ENCODE measurements at regions not wholly inside any gene's neighbourhood (a gene's known extent, or its start where the extent isn't known, plus 50 kb on each side); places are given as distances from the start of the nearest gene placed in this dataset.

DNA sequence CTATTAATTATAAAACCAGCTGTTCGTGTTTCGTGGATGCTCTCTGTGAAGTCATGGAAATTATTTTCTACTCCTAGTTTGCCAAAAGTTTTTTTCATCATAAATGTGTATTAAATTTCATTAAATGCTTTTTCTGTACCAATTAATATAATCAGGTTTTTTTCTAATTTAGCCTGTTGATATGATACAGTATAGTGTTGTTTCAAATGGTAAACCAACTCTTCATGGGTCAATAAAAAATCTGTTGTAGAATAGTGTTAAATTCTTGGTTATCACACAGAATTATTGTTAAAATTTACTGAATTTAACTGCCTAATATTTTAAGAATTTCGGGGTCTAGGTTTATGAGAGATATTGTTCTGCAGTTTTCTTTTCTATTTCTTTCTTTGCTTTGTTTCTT is 505.9 kb upstream of the MANEA start:
- no peak overlapping the region for H3K4me2 ChIP-seq (ENCODE audit: low read length)
- H3K27ac ChIP-seq (ENCODE audit: low read depth, low read length, poor library complexity, severe bottlenecking): no peak overlapping the region
- H3K9me2 ChIP-seq (ENCODE audit: insufficient read depth, low read length): no peaks in the 10 kb centered on the region
- ChIA-PET POLR2A (no interaction called here), CTCF (ENCODE audit: unreplicated experiment) (no interaction called here)
- H3K9me3 ChIP-seq (ENCODE audit: low read length): no peaks in the 10 kb centered on the region
- BruUV-seq (replicated peaks): no TSS peak
- H3K79me2 ChIP-seq (ENCODE audit: insufficient read depth, low read depth, low read length): no peaks in the 10 kb centered on the region
- H2AFZ ChIP-seq (ENCODE audit: low read length): no peak overlapping the region
- no peaks in the 10 kb centered on the region for H3K4me1 ChIP-seq (ENCODE audit: insufficient read depth, low read length, poor library complexity, severe bottlenecking)
- intact Hi-C loops (cut with micrococcal nuclease; ENCODE audit: unreplicated experiment): no loop called here
- no peak overlapping the region for H3K4me3 ChIP-seq (ENCODE audit: low read depth, low read length, poor library complexity, severe bottlenecking)
- no peaks in the 10 kb centered on the region for H3K36me3 ChIP-seq (ENCODE audit: insufficient read depth, low read length)
- H4K20me1 ChIP-seq (ENCODE audit: insufficient read depth, low read length): no peaks in the 10 kb centered on the region
- no peak for DNase-seq (ENCODE audit: low spot score)
- TF ChIP-seq, protein P1, sequence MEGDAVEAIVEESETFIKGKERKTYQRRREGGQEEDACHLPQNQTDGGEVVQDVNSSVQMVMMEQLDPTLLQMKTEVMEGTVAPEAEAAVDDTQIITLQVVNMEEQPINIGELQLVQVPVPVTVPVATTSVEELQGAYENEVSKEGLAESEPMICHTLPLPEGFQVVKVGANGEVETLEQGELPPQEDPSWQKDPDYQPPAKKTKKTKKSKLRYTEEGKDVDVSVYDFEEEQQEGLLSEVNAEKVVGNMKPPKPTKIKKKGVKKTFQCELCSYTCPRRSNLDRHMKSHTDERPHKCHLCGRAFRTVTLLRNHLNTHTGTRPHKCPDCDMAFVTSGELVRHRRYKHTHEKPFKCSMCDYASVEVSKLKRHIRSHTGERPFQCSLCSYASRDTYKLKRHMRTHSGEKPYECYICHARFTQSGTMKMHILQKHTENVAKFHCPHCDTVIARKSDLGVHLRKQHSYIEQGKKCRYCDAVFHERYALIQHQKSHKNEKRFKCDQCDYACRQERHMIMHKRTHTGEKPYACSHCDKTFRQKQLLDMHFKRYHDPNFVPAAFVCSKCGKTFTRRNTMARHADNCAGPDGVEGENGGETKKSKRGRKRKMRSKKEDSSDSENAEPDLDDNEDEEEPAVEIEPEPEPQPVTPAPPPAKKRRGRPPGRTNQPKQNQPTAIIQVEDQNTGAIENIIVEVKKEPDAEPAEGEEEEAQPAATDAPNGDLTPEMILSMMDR (conservative IDR thresholded peaks at IDR 0.05; ENCODE audit: low read length): no peak
- TF ChIP-seq EZH2phosphoT487 (IDR thresholded peaks at IDR 0.05; ENCODE audit: borderline replicate concordance, low read depth, low read length): no peak

DNA sequence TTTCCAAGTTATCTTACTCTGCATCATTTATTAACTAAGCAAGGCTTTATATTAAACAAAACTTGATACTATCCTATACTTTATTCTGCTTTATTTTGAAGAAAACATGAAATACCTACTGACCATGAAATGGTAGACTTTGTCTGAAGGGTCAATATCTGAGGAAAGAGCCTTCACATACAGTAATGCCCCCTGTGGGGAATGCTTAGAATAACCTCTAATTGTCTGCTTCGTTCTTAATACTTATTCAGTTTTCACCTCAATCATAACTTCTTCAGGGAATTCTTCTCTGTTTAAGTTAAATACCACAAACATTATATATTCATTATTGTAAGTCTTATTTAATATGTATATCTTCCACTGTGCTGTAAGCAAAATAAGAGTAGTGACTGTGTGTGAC is 498.9 kb upstream of the MANEA start:
- no peak for DNase-seq (ENCODE audit: low spot score)
- Histone ChIP-seq H3K36me3 (ENCODE audit: insufficient read depth, low read length) (no peaks in the 10 kb centered on the region), H3K79me2 (ENCODE audit: insufficient read depth, low read depth, low read length) (no peaks in the 10 kb centered on the region), H3K9me2 (ENCODE audit: insufficient read depth, low read length) (no peaks in the 10 kb centered on the region), H3K4me1 (ENCODE audit: insufficient read depth, low read length, poor library complexity, severe bottlenecking) (no peaks in the 10 kb centered on the region), H4K20me1 (ENCODE audit: insufficient read depth, low read length) (no peaks in the 10 kb centered on the region), H3K4me2 (ENCODE audit: low read length) (no peak overlapping the region), H3K4me3 (ENCODE audit: low read depth, low read length, poor library complexity, severe bottlenecking) (no peak overlapping the region), H2AFZ (ENCODE audit: low read length) (no peak overlapping the region), H3K9me3 (ENCODE audit: low read length) (no peaks in the 10 kb centered on the region), H3K27ac (ENCODE audit: low read depth, low read length, poor library complexity, severe bottlenecking) (no peak overlapping the region)
- CTCF ChIA-PET (ENCODE audit: unreplicated experiment): no interaction called here
- BruUV-seq (replicated peaks): no TSS peak
- TF ChIP-seq, protein P1 (conservative IDR thresholded peaks at IDR 0.05; ENCODE audit: low read length): no peak; the same call in 1 of the 2 replicates
- TF ChIP-seq EZH2phosphoT487 (IDR thresholded peaks at IDR 0.05; ENCODE audit: borderline replicate concordance, low read depth, low read length): no peak
- intact Hi-C loops (cut with micrococcal nuclease; ENCODE audit: unreplicated experiment): no loop called here
- POLR2A ChIA-PET: no interaction called here

DNA sequence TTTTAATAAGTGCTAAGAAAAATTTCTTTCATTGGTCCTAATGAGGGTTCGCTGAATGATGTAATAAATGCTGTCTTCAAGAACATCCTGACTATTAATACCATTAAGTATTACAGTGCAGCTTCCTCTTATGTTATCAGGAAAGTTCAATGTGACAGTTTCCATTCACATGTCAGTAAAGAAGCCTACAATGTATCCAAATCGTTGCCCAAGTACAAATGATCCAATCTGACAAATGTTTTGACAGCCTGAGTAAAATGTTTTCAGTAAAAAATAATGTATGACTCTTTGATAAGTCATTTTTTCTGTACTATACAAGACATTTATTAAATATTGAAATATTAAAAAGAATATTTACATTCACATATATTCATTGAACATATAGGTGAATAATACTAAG is 496.1 kb upstream of the MANEA start:
- ChIA-PET CTCF (ENCODE audit: unreplicated experiment) (no interaction called here), POLR2A (no interaction called here)
- no peaks in the 10 kb centered on the region for H3K9me2 ChIP-seq (ENCODE audit: insufficient read depth, low read length)
- no peaks in the 10 kb centered on the region for H3K36me3 ChIP-seq (ENCODE audit: insufficient read depth, low read length)
- no peaks in the 10 kb centered on the region for H3K9me3 ChIP-seq (ENCODE audit: low read length)
- no peaks in the 10 kb centered on the region for H3K4me1 ChIP-seq (ENCODE audit: insufficient read depth, low read length, poor library complexity, severe bottlenecking)
- BruUV-seq (replicated peaks): no TSS peak
- TF ChIP-seq, protein P1 (conservative IDR thresholded peaks at IDR 0.05; ENCODE audit: low read length): no peak
- no peak for TF ChIP-seq EZH2phosphoT487 (IDR thresholded peaks at IDR 0.05; ENCODE audit: borderline replicate concordance, low read depth, low read length)
- H3K4me3 ChIP-seq (ENCODE audit: low read depth, low read length, poor library complexity, severe bottlenecking): no peak overlapping the region
- no peaks in the 10 kb centered on the region for H3K79me2 ChIP-seq (ENCODE audit: insufficient read depth, low read depth, low read length)
- no peaks in the 10 kb centered on the region for H4K20me1 ChIP-seq (ENCODE audit: insufficient read depth, low read length)
- DNase-seq (ENCODE audit: low spot score): no peak
- no peak overlapping the region for H3K4me2 ChIP-seq (ENCODE audit: low read length)
- intact Hi-C loops (cut with micrococcal nuclease; ENCODE audit: unreplicated experiment): no loop called here
- no peak overlapping the region for H3K27ac ChIP-seq (ENCODE audit: low read depth, low read length, poor library complexity, severe bottlenecking)
- H2AFZ ChIP-seq (ENCODE audit: low read length): no peak overlapping the region

Data from OCI-LY7 (cell line).